ENCODE measurements at regions not wholly inside any gene's neighbourhood (a gene's known extent, or its start where the extent isn't known, plus 50 kb on each side); places are given as distances from the start of the nearest gene placed in this dataset.

DNA sequence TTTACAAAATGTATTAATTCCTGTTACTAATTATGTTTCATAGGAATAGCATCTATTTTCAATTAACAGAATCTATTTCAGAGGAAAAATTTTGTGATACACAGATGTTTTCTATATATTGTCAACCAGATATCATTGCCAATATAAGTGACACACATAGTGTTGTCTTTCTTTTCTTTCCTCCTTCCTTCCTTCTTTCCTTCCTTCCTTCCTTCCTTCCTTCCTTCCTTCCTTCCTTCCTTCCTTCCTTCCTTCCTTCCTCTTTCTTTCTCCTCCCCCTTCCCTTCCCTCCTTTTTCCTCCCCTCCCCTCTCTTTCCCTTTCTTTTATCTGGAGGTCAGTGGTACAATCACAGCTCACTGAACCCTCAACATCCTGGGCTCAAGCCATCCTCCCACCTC, 146.5 kb upstream of the DSEL start:
- no peak for DNase-seq (ENCODE audit: low read depth)
- TF ChIP-seq, protein P1, sequence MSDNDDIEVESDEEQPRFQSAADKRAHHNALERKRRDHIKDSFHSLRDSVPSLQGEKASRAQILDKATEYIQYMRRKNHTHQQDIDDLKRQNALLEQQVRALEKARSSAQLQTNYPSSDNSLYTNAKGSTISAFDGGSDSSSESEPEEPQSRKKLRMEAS (IDR thresholded peaks at IDR 0.05; ENCODE audit: low read depth, low read length) = no peak
- TF ChIP-seq, protein P2, sequence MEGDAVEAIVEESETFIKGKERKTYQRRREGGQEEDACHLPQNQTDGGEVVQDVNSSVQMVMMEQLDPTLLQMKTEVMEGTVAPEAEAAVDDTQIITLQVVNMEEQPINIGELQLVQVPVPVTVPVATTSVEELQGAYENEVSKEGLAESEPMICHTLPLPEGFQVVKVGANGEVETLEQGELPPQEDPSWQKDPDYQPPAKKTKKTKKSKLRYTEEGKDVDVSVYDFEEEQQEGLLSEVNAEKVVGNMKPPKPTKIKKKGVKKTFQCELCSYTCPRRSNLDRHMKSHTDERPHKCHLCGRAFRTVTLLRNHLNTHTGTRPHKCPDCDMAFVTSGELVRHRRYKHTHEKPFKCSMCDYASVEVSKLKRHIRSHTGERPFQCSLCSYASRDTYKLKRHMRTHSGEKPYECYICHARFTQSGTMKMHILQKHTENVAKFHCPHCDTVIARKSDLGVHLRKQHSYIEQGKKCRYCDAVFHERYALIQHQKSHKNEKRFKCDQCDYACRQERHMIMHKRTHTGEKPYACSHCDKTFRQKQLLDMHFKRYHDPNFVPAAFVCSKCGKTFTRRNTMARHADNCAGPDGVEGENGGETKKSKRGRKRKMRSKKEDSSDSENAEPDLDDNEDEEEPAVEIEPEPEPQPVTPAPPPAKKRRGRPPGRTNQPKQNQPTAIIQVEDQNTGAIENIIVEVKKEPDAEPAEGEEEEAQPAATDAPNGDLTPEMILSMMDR (IDR thresholded peaks at IDR 0.05; ENCODE audit: low read depth, low read length) = no peak
- TF ChIP-seq MYC (IDR thresholded peaks at IDR 0.05; ENCODE audit: low read depth, low read length) (no peak), POLR2A (IDR thresholded peaks at IDR 0.05; ENCODE audit: extremely low read depth, insufficient read length) (no peak)
- H3K4me3 ChIP-seq (ENCODE audit: low read depth, low read length) = no peak overlapping the region

GRCh38 chr18:67661555-67661954, 145.0 kb upstream of the DSEL start:
- H3K4me3 ChIP-seq (ENCODE audit: low read depth, low read length) = no peak overlapping the region
- TF ChIP-seq, protein P2 (IDR thresholded peaks at IDR 0.05; ENCODE audit: low read depth, low read length) = no peak
- TF ChIP-seq POLR2A (IDR thresholded peaks at IDR 0.05; ENCODE audit: extremely low read depth, insufficient read length) (no peak), MYC (IDR thresholded peaks at IDR 0.05; ENCODE audit: low read depth, low read length) (no peak)
- TF ChIP-seq, protein P1 (IDR thresholded peaks at IDR 0.05; ENCODE audit: low read depth, low read length) = no peak
- DNase-seq (ENCODE audit: low read depth) = no peak

- TF ChIP-seq, protein P2 (IDR thresholded peaks at IDR 0.05; ENCODE audit: low read depth, low read length) = no peak
- TF ChIP-seq, protein P1 (IDR thresholded peaks at IDR 0.05; ENCODE audit: low read depth, low read length) = no peak
- TF ChIP-seq MYC (IDR thresholded peaks at IDR 0.05; ENCODE audit: low read depth, low read length) = no peak
- TF ChIP-seq POLR2A (IDR thresholded peaks at IDR 0.05; ENCODE audit: extremely low read depth, insufficient read length) = no peak
- DNase-seq (ENCODE audit: low read depth) = no peak
- H3K4me3 ChIP-seq (ENCODE audit: low read depth, low read length) = no peak overlapping the region
Observed at GRCh38 chr18:67654101-67654500, 137.6 kb upstream of the DSEL start.

DNA sequence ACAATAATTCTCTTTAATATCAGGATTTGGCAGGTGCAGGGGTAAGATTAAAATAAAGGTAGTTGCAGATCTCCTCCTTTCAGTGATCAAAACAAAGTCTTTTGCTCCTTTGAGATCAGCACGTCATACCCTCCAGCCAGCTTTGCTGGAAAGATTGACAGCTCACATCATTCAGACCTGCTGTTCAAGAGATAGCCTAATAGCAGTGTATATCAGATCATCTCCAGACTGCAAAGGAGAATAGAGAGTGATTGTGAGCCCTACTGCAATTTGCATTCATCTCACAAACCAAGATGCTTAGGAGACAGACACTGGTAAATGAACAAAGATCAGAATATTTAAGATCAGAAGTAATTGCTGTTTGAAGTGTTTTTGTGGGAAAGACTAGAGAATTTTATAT, 135.8 kb upstream of the DSEL start:
- no peak overlapping the region for H3K4me3 ChIP-seq (ENCODE audit: low read depth, low read length)
- DNase-seq (ENCODE audit: low read depth) = no peak
- TF ChIP-seq, protein P1 (IDR thresholded peaks at IDR 0.05; ENCODE audit: low read depth, low read length) = no peak
- TF ChIP-seq, protein P2 (IDR thresholded peaks at IDR 0.05; ENCODE audit: low read depth, low read length) = no peak
- no peak for TF ChIP-seq MYC (IDR thresholded peaks at IDR 0.05; ENCODE audit: low read depth, low read length)
- no peak for TF ChIP-seq POLR2A (IDR thresholded peaks at IDR 0.05; ENCODE audit: extremely low read depth, insufficient read length)

- TF ChIP-seq, protein P1 (IDR thresholded peaks at IDR 0.05; ENCODE audit: low read depth, low read length) = no peak
- TF ChIP-seq, protein P2 (IDR thresholded peaks at IDR 0.05; ENCODE audit: low read depth, low read length) = no peak
- TF ChIP-seq POLR2A (IDR thresholded peaks at IDR 0.05; ENCODE audit: extremely low read depth, insufficient read length) (no peak), MYC (IDR thresholded peaks at IDR 0.05; ENCODE audit: low read depth, low read length) (no peak)
- no peak for DNase-seq (ENCODE audit: low read depth)
Observed at GRCh38 chr18:67651438-67651837, 134.9 kb upstream of the DSEL start.

More at GRCh38 chr18:67651438-67651837, 134.9 kb upstream of the DSEL start:
- no peak overlapping the region for H3K4me3 ChIP-seq (ENCODE audit: low read depth, low read length)
